Neural progenitor cell (in vitro differentiated cells): ENCODE measurements at regions not wholly inside any gene's neighbourhood (a gene's known extent, or its start where the extent isn't known, plus 50 kb on each side); places are given as distances from the start of the nearest gene placed in this dataset.
A peak's percentile ranks its signal among the peaks of the same experiment; 100 is the strongest.

ENCODE experiments used
- DNase-seq: peaks from one replicate; pipeline ENCODE4 v3.0.0-alpha.2; 2016; ENCODE audit warnings: low spot score
- H2AFZ ChIP-seq: fragments of 200-600 bp; sonication (generic); replicated peaks from 2 replicates; pipeline ENCODE4 v1.6.1; 2016; ENCODE audit warnings: antibody characterized with exemption
- H3F3A ChIP-seq: fragments of 200-600 bp; sonication (generic); 2 replicates; pipeline ENCODE4 v1.6.1; 2016; ENCODE audit warnings: antibody characterized with exemption, low read depth
- H3K27ac ChIP-seq: fragments of 200-600 bp; sonication (generic); 2 replicates; pipeline ENCODE4 v1.5.1; 2016; ENCODE audit warnings: mild to moderate bottlenecking
- H3K27me3 ChIP-seq: fragments of 200-600 bp; sonication (generic); 2 replicates; pipeline ENCODE4 v1.6.1; 2016; ENCODE audit warnings: mild to moderate bottlenecking, moderate library complexity
- H3K36me3 ChIP-seq: fragments of 200-600 bp; sonication (generic); 2 replicates; pipeline ENCODE4 v1.5.1; 2016
- H3K4me1 ChIP-seq: fragments of 200-600 bp; sonication (generic); 2 replicates; pipeline ENCODE4 v1.6.1; 2016; ENCODE audit warnings: mixed run types
- H3K4me2 ChIP-seq: fragments of 200-600 bp; sonication (generic); 2 replicates; pipeline ENCODE4 v1.6.1; 2016
- H3K4me3 ChIP-seq: fragments of 200-600 bp; sonication (generic); 2 replicates; pipeline ENCODE4 v1.5.1; 2016
- H3K79me2 ChIP-seq: fragments of 200-600 bp; sonication (generic); 2 replicates; pipeline ENCODE4 v1.6.1; 2016; ENCODE audit warnings: low read depth
- H3K9ac ChIP-seq: fragments of 200-600 bp; sonication (generic); 2 replicates; pipeline ENCODE4 v1.6.1; 2016
- H3K9me3 ChIP-seq: fragments of 200-600 bp; sonication (generic); 2 replicates; pipeline ENCODE4 v1.5.1; 2016; ENCODE audit warnings: low read depth
- H4K20me1 ChIP-seq: fragments of 200-600 bp; sonication (generic); 2 replicates; pipeline ENCODE4 v1.6.1; 2016; ENCODE audit warnings: low read depth
- H3K27ac Mint-ChIP-seq: 3 replicates; pipeline ENCODE4 v1.8.0; 2021; ENCODE audit warnings: mixed read lengths
- H3K27me3 Mint-ChIP-seq: 2 replicates; pipeline ENCODE4 v1.8.0; 2022; ENCODE audit warnings: low read depth, mild to moderate bottlenecking, inconsistent platforms, moderate library complexity, mixed read lengths; ENCODE audit not compliant: insufficient read depth
- H3K36me3 Mint-ChIP-seq: 3 replicates; pipeline ENCODE4 v1.8.0; 2021; ENCODE audit warnings: mixed read lengths
- H3K4me1 Mint-ChIP-seq: 3 replicates; pipeline ENCODE4 v1.8.0; 2021; ENCODE audit warnings: mixed read lengths
- H3K4me3 Mint-ChIP-seq: 3 replicates; pipeline ENCODE4 v1.8.0; 2021; ENCODE audit warnings: mild to moderate bottlenecking, moderate library complexity, mixed read lengths
- H3K9me3 Mint-ChIP-seq: 3 replicates; pipeline ENCODE4 v1.8.0; 2020; ENCODE audit warnings: mixed read lengths
- CTCF ChIP-seq: fragments of 200-600 bp; sonication (generic); IDR thresholded peaks from 2 replicates; pipeline ENCODE4 v1.5.1; 2017; ENCODE audit warnings: antibody characterized with exemption, mild to moderate bottlenecking
- EZH2 ChIP-seq: fragments of 200-600 bp; sonication (generic); IDR thresholded peaks from 2 replicates; pipeline ENCODE4 v1.6.1; 2017; ENCODE audit warnings: antibody characterized with exemption, mild to moderate bottlenecking, moderate library complexity
- EZH2phosphoT487 ChIP-seq: fragments of 200-600 bp; sonication (generic); IDR thresholded peaks from 2 replicates; pipeline ENCODE4 v1.6.1; 2017; ENCODE audit warnings: antibody characterized with exemption

GRCh38 chr7:98040626-98041360 lies 50.8 kb upstream of the OCM2 start:
- no peak for DNase-seq
- Mint-ChIP-seq H3K27ac (no peak overlapping the region), H3K27me3 (peaks cover 7% of the 10 kb centered on the region), H3K36me3 (no peaks in the 10 kb centered on the region), H3K4me1 (no peaks in the 10 kb centered on the region), H3K9me3 (no peaks in the 10 kb centered on the region), H3K4me3 (peak overlapping the region; percentile 42)
- H3K4me3 ChIP-seq: no peak overlapping the region
- H4K20me1 ChIP-seq: no peaks in the 10 kb centered on the region
- no peak for TF ChIP-seq CTCF
- no peak for TF ChIP-seq EZH2phosphoT487
- TF ChIP-seq EZH2: no peak
- no peaks in the 10 kb centered on the region for H3K9me3 ChIP-seq
- no peak overlapping the region for H3K9ac ChIP-seq
- H3K27ac ChIP-seq: no peak overlapping the region
- H3K27me3 ChIP-seq: no peaks in the 10 kb centered on the region
- H3K4me1 ChIP-seq: no peaks in the 10 kb centered on the region
- no peak overlapping the region for H2AFZ ChIP-seq
- no peaks in the 10 kb centered on the region for H3F3A ChIP-seq
- H3K4me2 ChIP-seq: no peak overlapping the region
- no peaks in the 10 kb centered on the region for H3K36me3 ChIP-seq
- no peaks in the 10 kb centered on the region for H3K79me2 ChIP-seq

DNA sequence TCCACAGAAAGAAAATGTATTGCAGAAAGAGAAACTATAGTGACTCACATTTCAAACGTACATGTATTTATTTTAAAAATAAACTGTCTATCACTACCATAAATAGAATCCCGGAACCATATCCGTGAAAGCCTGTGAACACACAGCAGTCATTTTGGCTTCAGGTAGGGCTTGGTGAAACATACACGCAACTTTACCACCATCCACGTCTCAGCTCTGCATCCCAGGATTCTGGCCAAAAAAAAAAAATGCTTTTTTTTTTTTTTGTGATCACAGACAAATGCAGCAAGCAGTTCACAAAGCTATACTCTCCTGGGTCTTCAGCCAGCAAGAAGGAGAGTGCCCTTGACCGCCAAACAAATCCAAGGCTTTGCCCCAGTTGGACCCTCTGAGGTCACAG lies 56.8 kb upstream of the OCM2 start:
- Mint-ChIP-seq H3K27me3 (peaks cover 5% of the 10 kb centered on the region), H3K27ac (no peak overlapping the region), H3K9me3 (peaks cover 2% of the 10 kb centered on the region), H3K36me3 (no peaks in the 10 kb centered on the region), H3K4me1 (peaks cover 2% of the 10 kb centered on the region), H3K4me3 (no peak overlapping the region)
- no peak for DNase-seq
- Histone ChIP-seq H3K9ac (no peak overlapping the region), H3K4me1 (no peaks in the 10 kb centered on the region), H4K20me1 (no peaks in the 10 kb centered on the region), H3K79me2 (no peaks in the 10 kb centered on the region), H3K36me3 (no peaks in the 10 kb centered on the region), H3F3A (no peaks in the 10 kb centered on the region), H3K9me3 (no peaks in the 10 kb centered on the region), H3K27ac (no peak overlapping the region), H3K27me3 (no peaks in the 10 kb centered on the region), H3K4me3 (no peak overlapping the region), H2AFZ (no peak overlapping the region), H3K4me2 (no peak overlapping the region)
- TF ChIP-seq EZH2phosphoT487 (no peak), CTCF (no peak), EZH2 (no peak)

DNA sequence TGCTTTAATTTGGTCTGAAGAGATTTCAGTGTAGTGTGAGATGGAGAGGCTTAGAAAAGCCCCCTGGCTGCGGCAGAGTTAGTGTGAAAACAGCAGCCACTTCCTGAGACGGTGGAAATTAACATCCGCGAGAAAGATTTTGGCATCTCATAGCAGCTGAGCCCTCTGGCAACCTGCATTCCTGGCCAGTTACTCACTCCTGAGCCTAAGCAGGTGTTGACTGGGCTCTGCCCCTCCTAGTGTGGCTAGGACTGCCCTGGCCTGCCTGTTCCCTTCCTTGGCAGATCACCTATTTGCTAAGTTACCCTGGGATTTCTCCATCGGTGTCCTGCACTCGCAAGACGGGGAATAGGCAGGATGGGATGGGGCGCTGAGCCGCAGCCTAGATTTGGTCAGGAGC lies 57.6 kb upstream of the LMTK2 start:
- DNase-seq: no peak
- Mint-ChIP-seq H3K27ac (no peak overlapping the region), H3K27me3 (peaks cover 2% of the 10 kb centered on the region), H3K9me3 (peaks cover 2% of the 10 kb centered on the region), H3K4me1 (peaks cover 2% of the 10 kb centered on the region), H3K36me3 (no peaks in the 10 kb centered on the region), H3K4me3 (no peak overlapping the region)
- H3F3A ChIP-seq: no peaks in the 10 kb centered on the region
- no peak for TF ChIP-seq CTCF
- TF ChIP-seq EZH2: no peak
- no peak for TF ChIP-seq EZH2phosphoT487
- H3K9ac ChIP-seq: no peak overlapping the region
- no peaks in the 10 kb centered on the region for H3K79me2 ChIP-seq
- H3K4me2 ChIP-seq: no peak overlapping the region
- H2AFZ ChIP-seq: peak overlapping the region; percentile 72
- no peaks in the 10 kb centered on the region for H3K4me1 ChIP-seq
- no peaks in the 10 kb centered on the region for H3K27me3 ChIP-seq
- H3K27ac ChIP-seq: no peak overlapping the region
- H4K20me1 ChIP-seq: no peaks in the 10 kb centered on the region
- no peaks in the 10 kb centered on the region for H3K9me3 ChIP-seq
- no peak overlapping the region for H3K4me3 ChIP-seq
- H3K36me3 ChIP-seq: no peaks in the 10 kb centered on the region
